Fibroblast of skin of abdomen (primary cell): ENCODE measurements at regions not wholly inside any gene's neighbourhood (a gene's known extent, or its start where the extent isn't known, plus 50 kb on each side); places are given as distances from the start of the nearest gene placed in this dataset.

Experiments used
- DNase-seq: peaks from one replicate; pipeline ENCODE4 v3.0.0-alpha.2; 2013

- no peak for DNase-seq
These were observed 57.0 kb upstream of the EGLN3 start for GRCh38 chr14:34007902-34008301.

- no peak for DNase-seq
These were observed 55.0 kb upstream of the EGLN3 start for GRCh38 chr14:34005901-34006300.

- no peak for DNase-seq
These were observed 54.0 kb upstream of the EGLN3 start for GRCh38 chr14:34004881-34005280.

- DNase-seq = no peak
These were observed 52.8 kb upstream of the EGLN3 start for GRCh38 chr14:34003691-34004090.

GRCh38 chr14:34003082-34003668 lies 52.3 kb upstream of the EGLN3 start:
- no peak for DNase-seq
